PFSK-1 (cell line): ENCODE measurements at regions not wholly inside any gene's neighbourhood (a gene's known extent, or its start where the extent isn't known, plus 50 kb on each side); places are given as distances from the start of the nearest gene placed in this dataset.

ENCODE experiments used
- FOXP2 ChIP-seq: optimal IDR thresholded peaks from 2 replicates; pipeline ENCODE3; 2011; ENCODE audit warnings: borderline replicate concordance, control low read depth, inconsistent platforms; ENCODE audit not compliant: insufficient read depth; ENCODE audit errors: extremely low read length, extremely low read depth
- POLR2AphosphoS5 ChIP-seq: IDR thresholded peaks from 2 replicates; pipeline ENCODE4 v1.6.1; 2012; ENCODE audit warnings: low read depth, mild to moderate bottlenecking, control low read depth, low read length, moderate library complexity
- REST ChIP-seq, 2 experiments: IDR thresholded peaks; 2 replicates each; pipeline versions ENCODE4 v1.6.1 to v1.8.0; 2011 to 2012; ENCODE audit warnings: low read depth in 2 of 2, low read length in 2 of 2, control low read depth in 1 of 2, inconsistent platforms in 1 of 2, mild to moderate bottlenecking in 1 of 2, moderate library complexity in 1 of 2; ENCODE audit not compliant: insufficient read depth in 1 of 2
- SIN3A ChIP-seq: IDR thresholded peaks from 2 replicates; pipeline ENCODE4 v1.6.1; 2012; ENCODE audit warnings: mild to moderate bottlenecking, low read length, moderate library complexity, borderline replicate concordance; ENCODE audit not compliant: insufficient read depth
- TAF1 ChIP-seq: IDR thresholded peaks from 2 replicates; pipeline ENCODE4 v1.6.1; 2012; ENCODE audit warnings: low read length, control low read depth, borderline replicate concordance; ENCODE audit not compliant: insufficient read depth

GRCh38 chr1:96030312-96030711 lies 691.3 kb upstream of the PTBP2 start:
- no peak for TF ChIP-seq POLR2AphosphoS5
- TF ChIP-seq REST (IDR thresholded peaks at IDR 0.05; ENCODE audit: insufficient read depth in 1 of 2, low read depth in 2 of 2, low read length in 2 of 2), result no peak
- TF ChIP-seq TAF1, result no peak
- TF ChIP-seq SIN3A, result no peak
- no peak for TF ChIP-seq FOXP2
